Osteocyte (in vitro differentiated cells): ENCODE measurements at regions not wholly inside any gene's neighbourhood (a gene's known extent, or its start where the extent isn't known, plus 50 kb on each side); places are given as distances from the start of the nearest gene placed in this dataset.

ENCODE experiments used
- DNase-seq: peaks from one replicate; pipeline ENCODE4 v3.0.0; 2021; ENCODE audit warnings: mixed read lengths; ENCODE audit not compliant: unreplicated experiment; ENCODE audit errors: extremely low spot score
- H3K27ac Mint-ChIP-seq: one replicate; pipeline ENCODE4 v1.8.0; 2021; ENCODE audit warnings: mild to moderate bottlenecking, mixed read lengths; ENCODE audit not compliant: unreplicated experiment
- H3K27me3 Mint-ChIP-seq: one replicate; pipeline ENCODE4 v1.8.0; 2021; ENCODE audit warnings: mixed read lengths; ENCODE audit not compliant: unreplicated experiment
- H3K36me3 Mint-ChIP-seq: one replicate; pipeline ENCODE4 v1.8.0; 2021; ENCODE audit warnings: mixed read lengths; ENCODE audit not compliant: unreplicated experiment
- H3K4me1 Mint-ChIP-seq: one replicate; pipeline ENCODE4 v1.8.0; 2021; ENCODE audit warnings: mixed read lengths; ENCODE audit not compliant: unreplicated experiment
- H3K4me3 Mint-ChIP-seq: one replicate; pipeline ENCODE4 v1.8.0; 2021; ENCODE audit warnings: mild to moderate bottlenecking, moderate library complexity, mixed read lengths; ENCODE audit not compliant: unreplicated experiment
- H3K9me3 Mint-ChIP-seq: one replicate; pipeline ENCODE4 v1.8.0; 2021; ENCODE audit warnings: mixed read lengths; ENCODE audit not compliant: unreplicated experiment
- CTCF ChIP-seq: fragments of 200-600 bp; sonication (generic); IDR thresholded peaks from 2 replicates; pipeline ENCODE4 v1.5.0; 2021; ENCODE audit warnings: antibody characterized with exemption, mild to moderate bottlenecking, moderate library complexity

- DNase-seq = no peak
- Mint-ChIP-seq H3K27me3 (no peaks in the 10 kb centered on the region), H3K4me1 (no peaks in the 10 kb centered on the region), H3K36me3 (no peaks in the 10 kb centered on the region), H3K27ac (no peak overlapping the region), H3K9me3 (no peaks in the 10 kb centered on the region), H3K4me3 (no peak overlapping the region)
- TF ChIP-seq CTCF = no peak
Observed at GRCh38 chr2:153115141-153115540, 363.4 kb downstream of the RPRM start.

DNA sequence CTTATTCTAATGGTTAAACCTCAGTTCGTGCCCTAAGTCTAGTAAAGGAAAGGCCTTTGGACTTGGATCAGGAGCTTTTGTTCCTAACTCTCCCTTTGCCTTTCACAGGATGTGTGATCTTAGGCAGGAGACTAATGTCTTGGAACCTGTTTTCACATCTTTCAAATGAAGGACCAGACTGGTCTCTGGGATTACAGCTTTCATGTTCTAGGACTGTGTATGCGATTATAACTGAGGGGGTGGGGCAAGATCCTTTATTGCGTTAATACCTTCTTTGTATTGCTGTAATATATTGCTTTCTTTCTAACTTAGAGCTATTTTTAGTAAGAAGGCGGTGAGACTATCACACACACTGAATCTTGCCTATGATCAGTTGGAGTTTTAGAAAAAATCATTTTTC lies 368.1 kb downstream of the RPRM start:
- H3K36me3 Mint-ChIP-seq = no peaks in the 10 kb centered on the region
- no peak overlapping the region for H3K27ac Mint-ChIP-seq
- no peaks in the 10 kb centered on the region for H3K27me3 Mint-ChIP-seq
- H3K4me1 Mint-ChIP-seq = no peaks in the 10 kb centered on the region
- DNase-seq = no peak
- TF ChIP-seq CTCF = no peak
- H3K9me3 Mint-ChIP-seq = no peaks in the 10 kb centered on the region
- no peak overlapping the region for H3K4me3 Mint-ChIP-seq

DNA sequence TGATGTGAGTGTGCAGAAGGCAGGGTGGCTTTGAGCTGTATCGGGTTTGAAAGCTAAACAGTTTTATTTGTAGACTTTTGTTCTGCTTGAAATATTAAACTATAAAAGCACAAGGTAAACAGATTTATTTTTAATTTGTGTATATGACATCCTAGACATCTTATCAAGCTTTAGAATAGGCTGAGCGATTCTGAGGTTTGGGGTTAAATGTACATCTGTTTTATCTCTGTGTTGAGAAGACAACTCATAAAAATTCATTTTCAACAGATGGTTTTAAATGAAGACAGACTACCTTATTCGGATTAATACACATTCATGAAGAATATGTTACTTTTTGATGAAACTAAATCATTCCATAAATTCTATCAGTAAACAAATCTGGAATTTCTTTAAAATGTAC lies 368.8 kb downstream of the RPRM start:
- TF ChIP-seq CTCF = no peak
- Mint-ChIP-seq H3K9me3 (no peaks in the 10 kb centered on the region), H3K27ac (no peak overlapping the region), H3K4me3 (no peak overlapping the region), H3K4me1 (no peaks in the 10 kb centered on the region), H3K36me3 (no peaks in the 10 kb centered on the region), H3K27me3 (no peaks in the 10 kb centered on the region)
- DNase-seq = no peak

GRCh38 chr2:153106802-153107477 lies 371.6 kb downstream of the RPRM start:
- H3K36me3 Mint-ChIP-seq = no peaks in the 10 kb centered on the region
- no peaks in the 10 kb centered on the region for H3K9me3 Mint-ChIP-seq
- no peaks in the 10 kb centered on the region for H3K27me3 Mint-ChIP-seq
- no peak for TF ChIP-seq CTCF
- peak overlapping the region; percentile 33 for H3K4me3 Mint-ChIP-seq
- H3K27ac Mint-ChIP-seq = no peak overlapping the region
- H3K4me1 Mint-ChIP-seq = no peaks in the 10 kb centered on the region
- DNase-seq = no peak

DNA sequence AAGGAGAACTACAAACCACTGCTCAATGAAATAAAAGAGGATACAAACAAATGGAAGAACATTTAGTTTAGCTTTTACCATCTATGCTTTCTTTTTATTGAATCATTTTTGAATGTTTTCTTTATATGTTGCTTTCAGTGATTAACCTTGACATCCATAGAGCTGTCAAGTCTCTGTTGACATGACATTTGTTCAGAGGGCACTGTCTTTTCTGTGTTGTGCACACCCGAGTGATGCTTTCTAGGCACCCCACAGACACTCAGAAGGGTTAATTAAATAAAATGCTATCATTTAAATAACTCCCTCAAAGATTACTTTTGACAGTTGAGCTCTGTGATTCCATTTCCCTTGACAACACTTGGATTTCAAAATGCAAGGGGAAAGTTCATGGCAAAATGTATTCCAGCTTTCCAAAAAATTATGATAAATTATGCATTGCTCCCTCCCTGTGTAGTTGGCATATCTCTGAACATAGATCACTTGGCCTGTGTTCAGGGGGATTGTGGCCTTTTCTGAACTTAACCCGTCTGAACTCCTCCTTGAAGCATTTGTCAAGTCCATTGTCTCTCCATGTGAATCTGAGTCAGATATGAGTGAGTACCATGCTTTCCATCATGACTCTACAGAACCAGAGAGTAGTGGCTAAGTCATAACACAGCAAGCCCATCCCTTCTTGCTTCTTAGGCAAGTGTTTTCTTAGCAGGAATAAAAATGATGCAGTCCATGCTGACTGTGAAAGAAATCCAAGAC lies 372.6 kb downstream of the RPRM start:
- no peaks in the 10 kb centered on the region for H3K27me3 Mint-ChIP-seq
- no peak overlapping the region for H3K27ac Mint-ChIP-seq
- DNase-seq = no peak
- no peaks in the 10 kb centered on the region for H3K9me3 Mint-ChIP-seq
- no peak for TF ChIP-seq CTCF
- H3K36me3 Mint-ChIP-seq = no peaks in the 10 kb centered on the region
- no peak overlapping the region for H3K4me3 Mint-ChIP-seq
- H3K4me1 Mint-ChIP-seq = no peaks in the 10 kb centered on the region
